ENCODE measurements at regions not wholly inside any gene's neighbourhood (a gene's known extent, or its start where the extent isn't known, plus 50 kb on each side); places are given as distances from the start of the nearest gene placed in this dataset.
"Not testable (repeated sequence)": the region's sequence is repeated elsewhere in the genome, so short reads cannot be mapped to it uniquely, and the experiment has no call there.

DNA sequence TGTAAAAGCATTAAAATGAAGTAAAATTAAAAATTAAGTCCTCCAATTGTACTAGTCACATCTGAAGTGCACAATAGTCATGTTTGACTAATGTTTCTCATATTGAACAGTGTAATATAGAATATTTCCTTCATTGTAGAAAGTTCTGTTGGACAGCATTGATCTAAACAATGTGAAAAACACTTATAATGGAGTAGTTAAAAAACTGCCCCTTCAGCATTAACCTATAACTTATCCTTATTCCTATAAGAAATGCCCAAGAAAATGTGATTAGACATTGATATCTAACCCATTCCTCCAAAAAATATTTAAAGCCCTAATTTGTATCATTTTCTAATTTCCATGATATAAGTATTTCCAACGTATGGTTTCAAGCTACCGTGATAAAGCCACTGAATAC, 210.7 kb downstream of the RASSF9 start:
- WGBS: 49% methylated on average over 2 of the region's 2 CpGs
- H3K4me1 ChIP-seq (ENCODE audit: control insufficient read depth in 2 of 2, insufficient read depth in 2 of 2, low read length in 2 of 2): no peaks in the 10 kb centered on the region
- DNase-seq (ENCODE audit: low read depth in 6 of 9, low spot score in 9 of 9): no peak
- no peaks in the 10 kb centered on the region for H3K27me3 ChIP-seq (ENCODE audit: control insufficient read depth in 2 of 2, insufficient read depth in 1 of 2, low read length in 1 of 2)
- no peak overlapping the region for H3K4me3 ChIP-seq (ENCODE audit: low read length in 2 of 2)
- H3K9me3 ChIP-seq (ENCODE audit: control insufficient read depth in 2 of 2, insufficient read depth in 1 of 2, low read length in 1 of 2): no peaks in the 10 kb centered on the region
- no peak overlapping the region for H3K27ac ChIP-seq (ENCODE audit: low read depth in 1 of 2, low read length in 1 of 2)
- no peaks in the 10 kb centered on the region for H3K36me3 ChIP-seq (ENCODE audit: control insufficient read depth in 2 of 2, insufficient read depth in 2 of 2, low read length in 1 of 2)

DNA sequence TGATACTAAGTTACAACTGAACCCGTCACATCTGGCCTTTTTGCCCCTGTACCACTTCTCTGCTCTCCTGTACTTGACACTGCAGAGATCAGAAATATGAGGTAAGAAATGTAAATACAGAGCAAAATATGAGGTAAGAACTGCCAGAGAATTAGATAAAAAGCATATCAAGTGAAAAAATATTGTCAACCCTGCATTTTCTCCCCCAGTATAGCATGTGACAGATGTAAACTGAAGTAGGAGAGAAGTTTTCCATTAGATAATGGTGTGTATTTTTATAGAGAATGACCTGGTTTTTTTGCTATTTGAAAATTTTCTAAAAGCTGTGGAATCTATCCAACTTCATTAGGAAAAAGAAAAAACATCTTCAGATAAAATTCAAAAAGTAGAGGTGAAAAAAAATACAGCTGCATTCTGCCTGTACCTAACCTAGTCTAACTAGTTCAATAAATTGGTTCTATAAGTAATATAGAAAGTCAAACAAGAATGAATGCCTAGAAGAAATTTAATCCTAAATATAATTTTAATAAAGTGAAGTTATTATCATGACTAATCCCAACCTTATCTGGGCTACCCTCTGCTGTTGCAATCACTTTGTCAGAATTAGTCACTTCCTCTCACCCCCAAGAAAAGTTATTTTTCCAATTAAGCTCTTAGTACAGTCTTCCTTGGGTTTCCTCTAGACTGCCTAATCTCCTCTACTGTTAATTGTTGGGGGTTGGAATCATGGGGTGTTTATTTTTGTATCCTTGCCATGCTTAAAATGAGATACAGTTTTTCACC, 210.0 kb downstream of the RASSF9 start:
- WGBS: 100% methylated on average over 1 of the region's 1 CpG
- Histone ChIP-seq H3K9me3 (ENCODE audit: control insufficient read depth in 2 of 2, insufficient read depth in 1 of 2, low read length in 1 of 2) (no peaks in the 10 kb centered on the region), H3K27me3 (ENCODE audit: control insufficient read depth in 2 of 2, insufficient read depth in 1 of 2, low read length in 1 of 2) (no peaks in the 10 kb centered on the region), H3K36me3 (ENCODE audit: control insufficient read depth in 2 of 2, insufficient read depth in 2 of 2, low read length in 1 of 2) (no peaks in the 10 kb centered on the region), H3K27ac (ENCODE audit: low read depth in 1 of 2, low read length in 1 of 2) (no peak overlapping the region), H3K4me1 (ENCODE audit: control insufficient read depth in 2 of 2, insufficient read depth in 2 of 2, low read length in 2 of 2) (no peaks in the 10 kb centered on the region), H3K4me3 (ENCODE audit: low read length in 2 of 2) (no peak overlapping the region)
- DNase-seq (ENCODE audit: low read depth in 6 of 9, low spot score in 9 of 9): no peak

DNA sequence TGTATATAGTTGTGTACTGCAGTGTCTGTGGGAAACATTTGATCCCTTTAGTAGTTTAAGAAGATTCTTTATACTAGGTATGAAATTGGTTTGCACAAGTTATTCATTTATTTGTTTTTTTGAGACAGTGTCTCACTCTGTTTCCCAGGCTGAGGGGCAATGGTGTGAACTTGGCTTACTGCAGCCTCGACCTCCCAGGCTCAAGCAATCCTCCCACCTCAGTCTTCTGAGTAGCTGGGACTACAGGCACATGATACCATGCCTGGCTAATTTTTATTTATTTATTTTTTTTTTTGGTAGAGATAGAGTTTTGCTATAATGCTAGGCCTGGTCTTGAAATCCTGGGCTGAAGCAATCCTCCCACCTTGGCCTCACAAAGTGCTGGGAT, 209.4 kb downstream of the RASSF9 start:
- WGBS: 86% methylated on average over 1 of the region's 1 CpG
- DNase-seq (ENCODE audit: low read depth in 6 of 9, low spot score in 9 of 9): no peak
- no peak overlapping the region for H3K4me3 ChIP-seq (ENCODE audit: low read length in 2 of 2)
- H3K36me3 ChIP-seq (ENCODE audit: control insufficient read depth in 2 of 2, insufficient read depth in 2 of 2, low read length in 1 of 2): no peaks in the 10 kb centered on the region
- H3K27ac ChIP-seq (ENCODE audit: low read depth in 1 of 2, low read length in 1 of 2): no peak overlapping the region
- H3K9me3 ChIP-seq (ENCODE audit: control insufficient read depth in 2 of 2, insufficient read depth in 1 of 2, low read length in 1 of 2): no peaks in the 10 kb centered on the region
- no peaks in the 10 kb centered on the region for H3K27me3 ChIP-seq (ENCODE audit: control insufficient read depth in 2 of 2, insufficient read depth in 1 of 2, low read length in 1 of 2)
- H3K4me1 ChIP-seq (ENCODE audit: control insufficient read depth in 2 of 2, insufficient read depth in 2 of 2, low read length in 2 of 2): no peaks in the 10 kb centered on the region

DNA sequence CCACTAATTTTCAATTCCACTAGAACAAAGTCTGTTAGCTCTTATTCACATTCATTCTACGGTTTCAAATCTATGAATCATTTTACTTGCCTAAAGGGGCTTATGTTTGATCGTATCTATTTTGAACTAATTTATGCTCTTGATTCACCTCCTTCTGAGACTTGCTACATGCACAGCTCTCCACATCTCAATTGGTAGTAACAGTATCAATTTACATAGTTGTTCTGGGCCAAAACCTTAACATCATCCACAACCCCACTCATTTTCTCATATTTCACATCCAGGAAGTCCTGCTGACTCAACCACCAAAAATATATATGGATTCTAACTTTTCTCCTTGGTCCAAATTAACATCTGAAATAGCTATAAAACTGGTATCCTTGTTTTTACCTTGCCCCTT, 208.6 kb downstream of the RASSF9 start:
- H3K4me3 ChIP-seq (ENCODE audit: low read length in 2 of 2): no peak overlapping the region
- no peak overlapping the region for H3K27ac ChIP-seq (ENCODE audit: low read depth in 1 of 2, low read length in 1 of 2)
- DNase-seq (ENCODE audit: low read depth in 6 of 9, low spot score in 9 of 9): no peak
- WGBS: 94% methylated on average over 2 of the region's 2 CpGs
- no peaks in the 10 kb centered on the region for H3K9me3 ChIP-seq (ENCODE audit: control insufficient read depth in 2 of 2, insufficient read depth in 1 of 2, low read length in 1 of 2)
- no peaks in the 10 kb centered on the region for H3K27me3 ChIP-seq (ENCODE audit: control insufficient read depth in 2 of 2, insufficient read depth in 1 of 2, low read length in 1 of 2)
- H3K4me1 ChIP-seq (ENCODE audit: control insufficient read depth in 2 of 2, insufficient read depth in 2 of 2, low read length in 2 of 2): no peaks in the 10 kb centered on the region
- no peaks in the 10 kb centered on the region for H3K36me3 ChIP-seq (ENCODE audit: control insufficient read depth in 2 of 2, insufficient read depth in 2 of 2, low read length in 1 of 2)

DNA sequence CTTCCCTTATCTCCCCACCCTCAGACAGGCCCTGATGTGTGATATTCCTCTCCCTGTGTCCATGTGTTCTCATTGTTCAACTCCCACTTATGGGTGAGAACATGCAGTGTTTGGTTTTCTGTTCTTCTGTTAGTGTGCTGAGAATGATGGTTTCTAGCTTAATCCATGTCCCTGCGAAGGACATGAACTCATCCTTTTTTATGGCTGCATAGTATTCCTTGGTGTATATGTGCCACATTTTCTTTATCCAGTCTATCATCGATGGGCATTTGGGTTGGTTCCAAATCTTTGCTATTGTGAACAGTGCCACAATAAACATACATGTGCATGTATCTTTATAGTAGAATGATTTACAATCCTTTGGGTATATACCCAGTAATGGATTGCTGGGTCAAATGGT, 207.6 kb downstream of the RASSF9 start:
- H3K4me1 ChIP-seq (ENCODE audit: control insufficient read depth in 2 of 2, insufficient read depth in 2 of 2, low read length in 2 of 2); H3K9me3 ChIP-seq (ENCODE audit: control insufficient read depth in 2 of 2, insufficient read depth in 1 of 2, low read length in 1 of 2); H3K36me3 ChIP-seq (ENCODE audit: control insufficient read depth in 2 of 2, insufficient read depth in 2 of 2, low read length in 1 of 2); DNase-seq (ENCODE audit: low read depth in 6 of 9, low spot score in 9 of 9); H3K27me3 ChIP-seq (ENCODE audit: control insufficient read depth in 2 of 2, insufficient read depth in 1 of 2, low read length in 1 of 2); H3K4me3 ChIP-seq (ENCODE audit: low read length in 2 of 2); H3K27ac ChIP-seq (ENCODE audit: low read depth in 1 of 2, low read length in 1 of 2): not testable (repeated sequence)
- 93% methylated on average over 2 of the region's 2 CpGs for WGBS

DNA sequence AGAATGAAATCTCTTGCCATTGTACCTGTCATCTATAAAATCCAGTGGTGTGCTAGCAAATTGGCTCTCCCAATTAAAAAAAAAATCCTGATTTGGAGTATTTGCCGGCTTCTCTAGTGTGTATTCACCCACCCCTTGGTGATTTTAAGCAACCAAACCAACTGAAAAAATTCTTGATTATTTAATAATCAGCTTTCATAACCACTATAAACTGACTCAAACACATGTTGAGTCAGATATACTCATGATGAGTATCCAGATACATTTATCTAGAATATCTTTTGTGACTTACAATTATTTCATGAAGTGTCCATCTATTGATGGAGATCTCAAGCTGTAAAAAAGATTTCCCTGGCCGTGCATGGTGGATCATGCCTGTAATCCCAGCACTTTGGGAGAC, 205.4 kb downstream of the RASSF9 start:
- H3K27ac ChIP-seq (ENCODE audit: low read depth in 1 of 2, low read length in 1 of 2): no peak overlapping the region
- H3K36me3 ChIP-seq (ENCODE audit: control insufficient read depth in 2 of 2, insufficient read depth in 2 of 2, low read length in 1 of 2): no peaks in the 10 kb centered on the region
- H3K4me1 ChIP-seq (ENCODE audit: control insufficient read depth in 2 of 2, insufficient read depth in 2 of 2, low read length in 2 of 2): no peaks in the 10 kb centered on the region
- H3K27me3 ChIP-seq (ENCODE audit: control insufficient read depth in 2 of 2, insufficient read depth in 1 of 2, low read length in 1 of 2): no peaks in the 10 kb centered on the region
- H3K4me3 ChIP-seq (ENCODE audit: low read length in 2 of 2): no peak overlapping the region
- DNase-seq (ENCODE audit: low read depth in 6 of 9, low spot score in 9 of 9): no peak
- WGBS: 94% methylated on average over 2 of the region's 2 CpGs
- no peaks in the 10 kb centered on the region for H3K9me3 ChIP-seq (ENCODE audit: control insufficient read depth in 2 of 2, insufficient read depth in 1 of 2, low read length in 1 of 2)

DNA sequence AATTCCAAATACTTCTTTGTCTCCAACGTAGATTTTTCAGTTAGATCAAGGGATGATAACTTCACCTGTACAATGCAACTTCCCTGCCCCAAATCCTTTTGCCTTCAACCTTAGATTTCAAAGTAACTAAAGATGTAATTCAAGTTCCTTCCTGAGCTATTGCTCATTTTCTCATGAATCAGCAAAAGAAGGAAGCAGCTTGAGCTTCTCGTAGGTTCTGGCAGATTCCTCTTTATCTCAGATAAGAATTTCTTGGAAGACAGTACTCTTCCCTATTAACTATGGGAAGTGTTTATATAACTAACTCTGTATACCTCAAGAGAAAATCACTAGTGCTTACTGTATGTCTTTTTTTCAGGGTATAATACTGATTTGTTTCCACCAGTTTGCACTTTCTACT, 203.8 kb downstream of the RASSF9 start:
- Histone ChIP-seq H3K4me1 (ENCODE audit: control insufficient read depth in 2 of 2, insufficient read depth in 2 of 2, low read length in 2 of 2) (no peaks in the 10 kb centered on the region), H3K9me3 (ENCODE audit: control insufficient read depth in 2 of 2, insufficient read depth in 1 of 2, low read length in 1 of 2) (no peaks in the 10 kb centered on the region), H3K36me3 (ENCODE audit: control insufficient read depth in 2 of 2, insufficient read depth in 2 of 2, low read length in 1 of 2) (no peaks in the 10 kb centered on the region), H3K27ac (ENCODE audit: low read depth in 1 of 2, low read length in 1 of 2) (no peak overlapping the region), H3K27me3 (ENCODE audit: control insufficient read depth in 2 of 2, insufficient read depth in 1 of 2, low read length in 1 of 2) (no peaks in the 10 kb centered on the region), H3K4me3 (ENCODE audit: low read length in 2 of 2) (no peak overlapping the region)
- no peak for DNase-seq (ENCODE audit: low read depth in 6 of 9, low spot score in 9 of 9)
- 25% methylated on average over 2 of the region's 2 CpGs for WGBS

DNA sequence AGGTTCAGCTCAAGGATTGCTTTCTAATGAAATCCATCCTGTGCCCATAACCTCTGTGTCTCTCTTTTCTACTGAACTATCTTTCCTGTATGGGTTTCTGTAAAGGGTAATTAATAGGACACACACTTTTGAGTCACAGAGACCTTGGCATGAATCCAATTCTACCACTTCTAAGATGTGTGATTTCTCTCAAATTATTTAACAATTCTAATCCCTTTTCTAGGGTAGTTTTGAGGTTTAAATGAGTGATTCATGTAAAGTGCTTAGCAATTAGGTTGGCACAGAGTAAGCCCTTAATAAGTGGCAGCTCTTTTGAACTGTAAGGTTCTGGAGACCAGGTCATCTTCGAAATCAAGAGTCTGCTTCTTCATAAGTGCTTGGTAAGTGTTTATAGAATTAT, 202.7 kb downstream of the RASSF9 start:
- 93% methylated on average over 1 of the region's 1 CpG for WGBS
- no peaks in the 10 kb centered on the region for H3K27me3 ChIP-seq (ENCODE audit: control insufficient read depth in 2 of 2, insufficient read depth in 1 of 2, low read length in 1 of 2)

DNA sequence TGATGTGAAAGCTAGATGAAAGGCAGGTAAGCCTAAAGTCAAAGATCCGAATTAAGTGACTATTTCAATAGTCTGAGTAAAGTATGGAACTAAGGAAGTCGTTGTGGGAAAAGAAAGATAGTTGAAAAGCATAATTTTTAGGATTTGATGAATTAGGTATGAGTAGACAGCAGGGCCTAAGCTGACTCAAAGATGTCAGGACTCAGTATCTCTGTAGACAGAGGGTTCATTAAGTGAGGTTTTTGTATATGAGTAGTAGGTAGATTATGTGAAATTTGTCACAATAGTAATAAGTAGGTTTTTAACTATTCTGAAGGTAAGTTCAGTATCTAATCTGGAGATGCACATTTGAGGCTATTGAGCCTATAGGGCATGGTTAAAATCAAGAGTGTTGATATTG, 196.4 kb downstream of the RASSF9 start:
- Histone ChIP-seq H3K9me3 (ENCODE audit: control insufficient read depth in 2 of 2, insufficient read depth in 1 of 2, low read length in 1 of 2) (no peaks in the 10 kb centered on the region), H3K36me3 (ENCODE audit: control insufficient read depth in 2 of 2, insufficient read depth in 2 of 2, low read length in 1 of 2) (no peaks in the 10 kb centered on the region), H3K27me3 (ENCODE audit: control insufficient read depth in 2 of 2, insufficient read depth in 1 of 2, low read length in 1 of 2) (no peaks in the 10 kb centered on the region), H3K4me3 (ENCODE audit: low read length in 2 of 2) (no peak overlapping the region), H3K27ac (ENCODE audit: low read depth in 1 of 2, low read length in 1 of 2) (no peak overlapping the region), H3K4me1 (ENCODE audit: control insufficient read depth in 2 of 2, insufficient read depth in 2 of 2, low read length in 2 of 2) (no peaks in the 10 kb centered on the region)
- 92% methylated on average over 2 of the region's 2 CpGs for WGBS
- no peak for DNase-seq (ENCODE audit: low read depth in 6 of 9, low spot score in 9 of 9)

More for the DNA sequence above, 202.7 kb downstream of the RASSF9 start:
- H3K4me1 ChIP-seq (ENCODE audit: control insufficient read depth in 2 of 2, insufficient read depth in 2 of 2, low read length in 2 of 2): no peaks in the 10 kb centered on the region
- H3K9me3 ChIP-seq (ENCODE audit: control insufficient read depth in 2 of 2, insufficient read depth in 1 of 2, low read length in 1 of 2): no peaks in the 10 kb centered on the region
- H3K27ac ChIP-seq (ENCODE audit: low read depth in 1 of 2, low read length in 1 of 2): no peak overlapping the region
- DNase-seq (ENCODE audit: low read depth in 6 of 9, low spot score in 9 of 9): no peak
- no peaks in the 10 kb centered on the region for H3K36me3 ChIP-seq (ENCODE audit: control insufficient read depth in 2 of 2, insufficient read depth in 2 of 2, low read length in 1 of 2)
- no peak overlapping the region for H3K4me3 ChIP-seq (ENCODE audit: low read length in 2 of 2)

All from thymus (tissue), 11 donors.